ENCODE measurements at regions not wholly inside any gene's neighbourhood (a gene's known extent, or its start where the extent isn't known, plus 50 kb on each side); places are given as distances from the start of the nearest gene placed in this dataset.

- H2BK20ac ChIP-seq (ENCODE audit: low read depth, low read length, poor library complexity, severe bottlenecking) = no peak overlapping the region
- Mint-ChIP-seq H3K27me3 (ENCODE audit: low read depth) (peaks cover 13% of the 10 kb centered on the region), H3K36me3 (ENCODE audit: insufficient read depth in 1 of 3, low read depth in 3 of 3) (peaks cover 0 to 6% (median 0%) of the 10 kb centered on the region in 3 experiments; a peak in 1 of 7 replicates), H3K4me1 (peaks cover 8 to 9% of the 10 kb centered on the region in 2 experiments), H3K27ac (no peak overlapping the region), H3K9me3 (peaks cover 0 to 3% of the 10 kb centered on the region in 2 experiments; a peak in 3 of 5 replicates), H3K4me3 (no peak overlapping the region)
- no peaks in the 10 kb centered on the region for H3K27me3 ChIP-seq (ENCODE audit: insufficient read depth, low read length)
- WGBS (ENCODE audit: extremely low coverage, insufficient read length, low lambda C conversion rate) = no CpG with 5 or more reads among the region's 6 CpGs
- no peak overlapping the region for H3K23ac ChIP-seq (ENCODE audit: insufficient read length, low read depth, low read length)
- no peak overlapping the region for H3T11ph ChIP-seq (ENCODE audit: low read length)
- H3K14ac ChIP-seq (ENCODE audit: insufficient read depth, low read length) = no peak overlapping the region
- no peak overlapping the region for H3K27ac ChIP-seq (ENCODE audit: insufficient read length, low read depth, low read length)
- no peak overlapping the region for H2BK12ac ChIP-seq (ENCODE audit: insufficient read length, low read depth, low read length)
- no peak overlapping the region for H2AFZ ChIP-seq (ENCODE audit: low read length)
- no peak overlapping the region for H2BK5ac ChIP-seq (ENCODE audit: insufficient read length, low read length)
- H4K5ac ChIP-seq (ENCODE audit: insufficient read length, low read depth, low read length) = no peak overlapping the region
- H2AK5ac ChIP-seq (ENCODE audit: insufficient read length, low read length) = no peak overlapping the region
- H4K20me1 ChIP-seq (ENCODE audit: control insufficient read depth, insufficient read depth, insufficient read length) = no peaks in the 10 kb centered on the region
- H3K4me2 ChIP-seq (ENCODE audit: insufficient read depth, insufficient read length, low read length) = no peak overlapping the region
- H2BK120ac ChIP-seq (ENCODE audit: low read depth, low read length, poor library complexity, severe bottlenecking) = no peak overlapping the region
- no peak overlapping the region for H4K91ac ChIP-seq (ENCODE audit: insufficient read length, low read depth, low read length)
- no peak overlapping the region for H3K18ac ChIP-seq (ENCODE audit: insufficient read length, low read depth, low read length)
- H3K9ac ChIP-seq (ENCODE audit: extremely low read depth, insufficient read length, low read length) = no peak overlapping the region
- H2BK15ac ChIP-seq (ENCODE audit: low read depth, low read length) = no peak overlapping the region
- H3K4ac ChIP-seq (ENCODE audit: low read depth, low read length) = no peak overlapping the region
- no peaks in the 10 kb centered on the region for H3K4me1 ChIP-seq (ENCODE audit: insufficient read depth, low read length)
- no peak overlapping the region for H3K56ac ChIP-seq (ENCODE audit: insufficient read length, low read depth, low read length)
- no peaks in the 10 kb centered on the region for H3K79me2 ChIP-seq (ENCODE audit: insufficient read depth, low read length)
- TF ChIP-seq, protein P1, sequence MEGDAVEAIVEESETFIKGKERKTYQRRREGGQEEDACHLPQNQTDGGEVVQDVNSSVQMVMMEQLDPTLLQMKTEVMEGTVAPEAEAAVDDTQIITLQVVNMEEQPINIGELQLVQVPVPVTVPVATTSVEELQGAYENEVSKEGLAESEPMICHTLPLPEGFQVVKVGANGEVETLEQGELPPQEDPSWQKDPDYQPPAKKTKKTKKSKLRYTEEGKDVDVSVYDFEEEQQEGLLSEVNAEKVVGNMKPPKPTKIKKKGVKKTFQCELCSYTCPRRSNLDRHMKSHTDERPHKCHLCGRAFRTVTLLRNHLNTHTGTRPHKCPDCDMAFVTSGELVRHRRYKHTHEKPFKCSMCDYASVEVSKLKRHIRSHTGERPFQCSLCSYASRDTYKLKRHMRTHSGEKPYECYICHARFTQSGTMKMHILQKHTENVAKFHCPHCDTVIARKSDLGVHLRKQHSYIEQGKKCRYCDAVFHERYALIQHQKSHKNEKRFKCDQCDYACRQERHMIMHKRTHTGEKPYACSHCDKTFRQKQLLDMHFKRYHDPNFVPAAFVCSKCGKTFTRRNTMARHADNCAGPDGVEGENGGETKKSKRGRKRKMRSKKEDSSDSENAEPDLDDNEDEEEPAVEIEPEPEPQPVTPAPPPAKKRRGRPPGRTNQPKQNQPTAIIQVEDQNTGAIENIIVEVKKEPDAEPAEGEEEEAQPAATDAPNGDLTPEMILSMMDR (conservative IDR thresholded peaks at IDR 0.05) = no peak
- no peaks in the 10 kb centered on the region for H3K23me2 ChIP-seq (ENCODE audit: insufficient read length, low read depth, low read length, poor library complexity, severe bottlenecking)
- DNase-seq = no peak
- H4K8ac ChIP-seq (replicated peaks; ENCODE audit: insufficient read length, low read depth, low read length) = no peak overlapping the region
- no peaks in the 10 kb centered on the region for H3K79me1 ChIP-seq (ENCODE audit: insufficient read depth, low read depth, low read length, poor library complexity, severe bottlenecking)
- no peaks in the 10 kb centered on the region for H3K9me3 ChIP-seq (ENCODE audit: control insufficient read depth, low read depth, low read length)
Observed at GRCh38 chr3:113138839-113139743, 72.3 kb upstream of the BOC start.
